ENCODE measurements at regions not wholly inside any gene's neighbourhood (a gene's known extent, or its start where the extent isn't known, plus 50 kb on each side); places are given as distances from the start of the nearest gene placed in this dataset.

DNA sequence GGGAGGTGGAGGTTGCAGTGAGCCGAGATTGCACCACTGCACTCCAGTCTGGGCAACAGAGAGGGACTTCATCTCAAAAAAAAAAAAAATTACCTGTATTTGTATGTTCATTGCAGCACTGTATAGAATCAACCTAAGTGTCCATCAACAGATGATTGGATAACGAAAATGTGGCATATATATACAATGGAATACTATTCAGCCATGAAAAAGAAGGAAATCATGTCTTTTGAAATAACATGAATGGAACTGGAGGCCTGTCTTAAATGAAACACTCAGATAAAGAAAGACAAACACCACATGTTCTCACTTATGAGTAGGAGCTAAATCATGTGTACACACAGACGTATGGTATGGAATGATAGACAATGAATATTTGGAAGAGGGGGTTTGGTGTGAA, 59.4 kb upstream of the MEF2A start:
- TF ChIP-seq, protein P1, sequence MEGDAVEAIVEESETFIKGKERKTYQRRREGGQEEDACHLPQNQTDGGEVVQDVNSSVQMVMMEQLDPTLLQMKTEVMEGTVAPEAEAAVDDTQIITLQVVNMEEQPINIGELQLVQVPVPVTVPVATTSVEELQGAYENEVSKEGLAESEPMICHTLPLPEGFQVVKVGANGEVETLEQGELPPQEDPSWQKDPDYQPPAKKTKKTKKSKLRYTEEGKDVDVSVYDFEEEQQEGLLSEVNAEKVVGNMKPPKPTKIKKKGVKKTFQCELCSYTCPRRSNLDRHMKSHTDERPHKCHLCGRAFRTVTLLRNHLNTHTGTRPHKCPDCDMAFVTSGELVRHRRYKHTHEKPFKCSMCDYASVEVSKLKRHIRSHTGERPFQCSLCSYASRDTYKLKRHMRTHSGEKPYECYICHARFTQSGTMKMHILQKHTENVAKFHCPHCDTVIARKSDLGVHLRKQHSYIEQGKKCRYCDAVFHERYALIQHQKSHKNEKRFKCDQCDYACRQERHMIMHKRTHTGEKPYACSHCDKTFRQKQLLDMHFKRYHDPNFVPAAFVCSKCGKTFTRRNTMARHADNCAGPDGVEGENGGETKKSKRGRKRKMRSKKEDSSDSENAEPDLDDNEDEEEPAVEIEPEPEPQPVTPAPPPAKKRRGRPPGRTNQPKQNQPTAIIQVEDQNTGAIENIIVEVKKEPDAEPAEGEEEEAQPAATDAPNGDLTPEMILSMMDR (IDR thresholded peaks at IDR 0.05), result no peak
- no peak for TF ChIP-seq EZH2 (IDR thresholded peaks at IDR 0.05; ENCODE audit: borderline replicate concordance, insufficient read depth, low read depth, low read length, poor library complexity, severe bottlenecking)
- H2AFZ ChIP-seq (ENCODE audit: insufficient read depth, low read depth, low read length, poor library complexity, severe bottlenecking), result no peak overlapping the region
- H3K27ac ChIP-seq (ENCODE audit: low read length in 2 of 2), result no peak overlapping the region
- Mint-ChIP-seq H3K27me3 (no peaks in the 10 kb centered on the region), H3K9me3 (ENCODE audit: insufficient read depth) (no peaks in the 10 kb centered on the region), H3K27ac (peak overlapping the region; percentile 37), H3K4me3 (peak overlapping the region; percentile 11), H3K4me1 (peaks cover 91% of the 10 kb centered on the region)
- DNase-seq, result no peak
- H3K9ac ChIP-seq (ENCODE audit: low read length), result no peak overlapping the region
- ChIA-PET POLR2A (interaction anchor here (0.7 to 2.1 kb wide), 3 partner anchors 29 to 61 kb away, joined by 4 to 14 read pairs (median 4); partner anchors contain the start of gene MEF2A), CTCF (interaction anchor here (1.3 to 1.6 kb wide), 3 partner anchors 19 to 198 kb away, joined by 3 to 7 read pairs (median 5); no protein-coding TSS in a partner anchor)
- no CpG with 5 or more reads among the region's 3 CpGs for WGBS (ENCODE audit: insufficient coverage)
- intact Hi-C loops (cut with micrococcal nuclease), result no loop called here
- ATAC-seq (ENCODE audit: low read depth), result no peak
- peaks cover 0 to 4% (median 0%) of the 10 kb centered on the region in 3 donors for H3K9me3 ChIP-seq (ENCODE audit: control extremely low read depth in 1 of 3, control insufficient read depth in 2 of 3, insufficient read depth in 1 of 3, low read length in 2 of 3)
- no peak overlapping the region for H3K4me3 ChIP-seq (ENCODE audit: control extremely low read depth in 1 of 5, extremely low read depth in 1 of 5, insufficient read depth in 1 of 5, low read depth in 2 of 5, low read length in 4 of 5)
- H3K27me3 ChIP-seq (replicated peaks in 1 of 4; ENCODE audit: control extremely low read depth in 1 of 4, control insufficient read depth in 3 of 4, insufficient read depth in 4 of 4, low read length in 3 of 4), result no peaks in the 10 kb centered on the region
- H3K4me1 ChIP-seq (ENCODE audit: control insufficient read depth in 2 of 2, insufficient read depth in 2 of 2, low read length in 2 of 2), result peaks cover 87 to 90% of the 10 kb centered on the region in 2 donors
- H3K79me2 ChIP-seq (ENCODE audit: control insufficient read depth, insufficient read depth, low read length), result no peaks in the 10 kb centered on the region
- H3K36me3 ChIP-seq (replicated peaks in 1 of 2; ENCODE audit: control extremely low read depth in 1 of 2, control insufficient read depth in 1 of 2, extremely low read depth in 1 of 2, insufficient read depth in 2 of 2, low read length in 1 of 2), result no peaks in the 10 kb centered on the region
- H3K4me2 ChIP-seq (replicated peaks; ENCODE audit: low read depth, low read length, poor library complexity, severe bottlenecking), result no peak overlapping the region
- no peaks in the 10 kb centered on the region for H4K20me1 ChIP-seq (ENCODE audit: control insufficient read depth, insufficient read depth, low read length, poor library complexity, severe bottlenecking)

- Mint-ChIP-seq H3K4me3 (peak overlapping the region; percentile 63), H3K9me3 (ENCODE audit: insufficient read depth) (no peaks in the 10 kb centered on the region), H3K27me3 (no peaks in the 10 kb centered on the region), H3K4me1 (peaks cover 91% of the 10 kb centered on the region), H3K27ac (peak overlapping the region; percentile 75)
- ChIA-PET POLR2A (interaction anchor here (1.6 to 2.1 kb wide), 2 partner anchors 58 to 61 kb away, joined by 4 to 14 read pairs; partner anchors contain the start of gene MEF2A), CTCF (interaction anchor here (1.2 to 1.6 kb wide), 4 partner anchors 20 to 197 kb away, joined by 3 to 7 read pairs (median 5); no protein-coding TSS in a partner anchor)
- Histone ChIP-seq H3K4me1 (ENCODE audit: control insufficient read depth in 2 of 2, insufficient read depth in 2 of 2, low read length in 2 of 2) (peaks cover 87 to 88% of the 10 kb centered on the region in 2 donors), H3K27me3 (replicated peaks in 1 of 4; ENCODE audit: control extremely low read depth in 1 of 4, control insufficient read depth in 3 of 4, insufficient read depth in 4 of 4, low read length in 3 of 4) (no peaks in the 10 kb centered on the region), H3K9ac (ENCODE audit: low read length) (peak overlapping the region; percentile 19), H2AFZ (ENCODE audit: insufficient read depth, low read depth, low read length, poor library complexity, severe bottlenecking) (peak overlapping the region; percentile 67), H3K36me3 (replicated peaks in 1 of 2; ENCODE audit: control extremely low read depth in 1 of 2, control insufficient read depth in 1 of 2, extremely low read depth in 1 of 2, insufficient read depth in 2 of 2, low read length in 1 of 2) (no peaks in the 10 kb centered on the region), H4K20me1 (ENCODE audit: control insufficient read depth, insufficient read depth, low read length, poor library complexity, severe bottlenecking) (no peaks in the 10 kb centered on the region), H3K79me2 (ENCODE audit: control insufficient read depth, insufficient read depth, low read length) (no peaks in the 10 kb centered on the region), H3K4me3 (ENCODE audit: control extremely low read depth in 1 of 5, extremely low read depth in 1 of 5, insufficient read depth in 1 of 5, low read depth in 2 of 5, low read length in 4 of 5) (peak overlapping the region in 1 of 5 experiments; percentile 5), H3K9me3 (ENCODE audit: control extremely low read depth in 1 of 3, control insufficient read depth in 2 of 3, insufficient read depth in 1 of 3, low read length in 2 of 3) (peaks cover 0 to 4% (median 0%) of the 10 kb centered on the region in 3 donors), H3K27ac (ENCODE audit: low read length in 2 of 2) (peak overlapping the region; percentile 50 to 90), H3K4me2 (replicated peaks; ENCODE audit: low read depth, low read length, poor library complexity, severe bottlenecking) (peak overlapping the region; percentile 78)
- WGBS (ENCODE audit: insufficient coverage), result 36% methylated on average over 6 of the region's 6 CpGs
- TF ChIP-seq EZH2 (IDR thresholded peaks at IDR 0.05; ENCODE audit: borderline replicate concordance, insufficient read depth, low read depth, low read length, poor library complexity, severe bottlenecking), result no peak
- TF ChIP-seq, protein P1 (IDR thresholded peaks at IDR 0.05), result no peak
- intact Hi-C loops (cut with micrococcal nuclease), result no loop called here
- no peak for ATAC-seq (ENCODE audit: low read depth)
- DNase-seq, result peak; percentile 48
Observed at GRCh38 chr15:99507016-99507503, 58.7 kb upstream of the MEF2A start.
